ENCODE measurements at regions not wholly inside any gene's neighbourhood (a gene's known extent, or its start where the extent isn't known, plus 50 kb on each side); places are given as distances from the start of the nearest gene placed in this dataset.
"Not testable (repeated sequence)": the region's sequence is repeated elsewhere in the genome, so short reads cannot be mapped to it uniquely, and the experiment has no call there.

DNA sequence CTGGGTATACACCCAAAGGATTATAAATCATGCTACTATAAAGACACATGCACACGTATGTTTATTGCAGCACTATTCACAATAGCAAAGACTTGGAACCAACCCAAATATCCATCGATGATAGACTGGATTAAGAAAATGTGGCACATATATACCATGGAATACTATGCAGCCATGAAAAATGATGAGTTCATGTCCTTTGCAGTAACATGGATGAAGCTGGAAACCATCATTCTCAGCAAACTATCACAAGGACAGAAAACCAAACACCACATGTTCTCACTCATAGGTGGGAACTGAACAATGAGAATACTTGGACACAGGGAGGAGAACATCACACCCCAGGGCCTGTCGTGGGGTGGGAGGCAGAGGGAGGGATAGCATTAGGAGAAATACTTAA lies 104.5 kb downstream of the ANXA5 start:
- TF ChIP-seq CTCF (IDR thresholded peaks at IDR 0.05); POLR2AphosphoS5 (IDR thresholded peaks at IDR 0.05; ENCODE audit: low read depth, low read length); JUND (IDR thresholded peaks at IDR 0.05); MXI1 (IDR thresholded peaks at IDR 0.05; ENCODE audit: low read depth, low read length): not testable (repeated sequence)
